H1 (cell line): ENCODE measurements at regions not wholly inside any gene's neighbourhood (a gene's known extent, or its start where the extent isn't known, plus 50 kb on each side); places are given as distances from the start of the nearest gene placed in this dataset.

Source experiments
- CTCF ChIA-PET: fragments of 300-600 bp; sonication (Branson Sonifier 250); formaldehyde crosslinking; loops from one replicate; lab custom pipeline; 2021; ENCODE audit not compliant: partially characterized antibody; lab: Charles Lee
- POLR2A ChIA-PET: fragments of 300-600 bp; sonication (Branson Sonifier 250); formaldehyde crosslinking; loops from one replicate; lab custom pipeline; 2021; ENCODE audit warnings: inconsistent platforms; ENCODE audit not compliant: partially characterized antibody; lab: Charles Lee
- DNase-seq, 2 experiments: peaks; one replicate each; pipeline versions ENCODE4 v3.0.0 to v3.0.0-alpha.2; 2010 to 2022; ENCODE audit warnings: low spot score in 2 of 2, low read depth in 1 of 2, mixed read lengths in 1 of 2
- FAIRE-seq: peaks from 2 replicates; lab custom pipeline; 2011; peaks lifted over from hg19 to GRCh38; lab: Jason Lieb, UNC
- H2AFZ ChIP-seq: 2 replicates; pipeline ENCODE4 v1.8.1; 2012; ENCODE audit warnings: low read length, inconsistent platforms
- H2AK5ac ChIP-seq: 2 replicates; pipeline ENCODE4 v1.6.1; 2013; ENCODE audit warnings: low read depth, low read length
- H2BK120ac ChIP-seq: replicated peaks from 2 replicates; pipeline ENCODE3; 2013; ENCODE audit warnings: low read depth, low read length, inconsistent platforms
- H2BK12ac ChIP-seq: 2 replicates; pipeline ENCODE4 v1.6.1; 2013; ENCODE audit warnings: low read depth, low read length
- H2BK15ac ChIP-seq: 2 replicates; pipeline ENCODE4 v1.6.1; 2013; ENCODE audit warnings: low read length
- H2BK20ac ChIP-seq: 2 replicates; pipeline ENCODE4 v1.6.1; 2013; ENCODE audit warnings: low read length
- H2BK5ac ChIP-seq: 2 replicates; pipeline ENCODE4 v1.6.1; 2013; ENCODE audit warnings: low read depth, low read length
- H3K14ac ChIP-seq: 2 replicates; pipeline ENCODE4 v1.6.1; 2013; ENCODE audit warnings: inconsistent platforms; ENCODE audit not compliant: insufficient read length
- H3K18ac ChIP-seq: 2 replicates; pipeline ENCODE4 v1.6.1; 2013; ENCODE audit warnings: low read length; ENCODE audit errors: extremely low read depth
- H3K23ac ChIP-seq: 2 replicates; pipeline ENCODE4 v1.6.1; 2013; ENCODE audit warnings: inconsistent platforms; ENCODE audit not compliant: insufficient read length
- H3K23me2 ChIP-seq: 2 replicates; pipeline ENCODE4 v1.6.1; 2013; ENCODE audit warnings: low read depth, low read length
- H3K27ac ChIP-seq: 2 replicates; pipeline ENCODE4 v1.6.1; 2011; ENCODE audit warnings: low read depth, low read length, inconsistent platforms
- H3K27me3 ChIP-seq, 4 experiments: replicated peaks in 1 of 4; 1 replicate in 1 of 4; 2 replicates in 3 of 4; pipeline versions ENCODE4 v1.6.1 to v1.8.1; 2011 to 2013; ENCODE audit warnings: low read length in 3 of 4, mild to moderate bottlenecking in 3 of 4, inconsistent platforms in 2 of 4, mixed read lengths in 2 of 4, moderate library complexity in 1 of 4; ENCODE audit not compliant: control insufficient read depth in 3 of 4, insufficient read depth in 3 of 4; ENCODE audit errors: extremely low read depth in 1 of 4
- H3K36me3 ChIP-seq, 4 experiments: 2 replicates each; pipeline versions ENCODE4 v1.6.1 to v1.8.1; 2011 to 2013; ENCODE audit warnings: mild to moderate bottlenecking in 4 of 4, low read length in 3 of 4, moderate library complexity in 2 of 4, control low read depth in 1 of 4, inconsistent platforms in 1 of 4; ENCODE audit not compliant: insufficient read depth in 4 of 4, control insufficient read depth in 2 of 4
- H3K4ac ChIP-seq: replicated peaks from 2 replicates; pipeline ENCODE3; 2013; ENCODE audit warnings: low read length, low read depth, mixed read lengths, inconsistent platforms; ENCODE audit not compliant: insufficient read length
- H3K4me1 ChIP-seq, 4 experiments: replicated peaks in 1 of 4; 1 replicate in 1 of 4; 2 replicates in 3 of 4; pipeline versions ENCODE4 v1.6.1 to v1.8.1; 2011 to 2013; ENCODE audit warnings: low read length in 3 of 4, inconsistent platforms in 2 of 4, mixed read lengths in 1 of 4; ENCODE audit not compliant: insufficient read depth in 4 of 4, control insufficient read depth in 3 of 4
- H3K4me2 ChIP-seq, 2 experiments: 2 replicates each; pipeline versions ENCODE4 v1.6.1 to v1.8.1; 2011 to 2013; ENCODE audit warnings: low read depth in 2 of 2, low read length in 2 of 2, control low read depth in 1 of 2, inconsistent platforms in 1 of 2, mild to moderate bottlenecking in 1 of 2; ENCODE audit not compliant: insufficient read depth in 1 of 2
- H3K4me3 ChIP-seq, 4 experiments: fragments of 200-600, 300-600 bp in 1 of 4; sonication (generic), shearing (Covaris generic), sonication (Bioruptor Twin) in 1 of 4; 2 replicates each; pipeline versions ENCODE4 v1.5.1 to v1.8.1; 2011 to 2016; ENCODE audit warnings: low read length in 4 of 4, low read depth in 3 of 4, control low read depth in 2 of 4, inconsistent platforms in 2 of 4, mild to moderate bottlenecking in 2 of 4, mixed read lengths in 1 of 4, moderate library complexity in 1 of 4; ENCODE audit not compliant: insufficient read depth in 2 of 4; ENCODE audit errors: extremely low read depth in 1 of 4
- H3K56ac ChIP-seq: replicated peaks from 2 replicates; pipeline ENCODE3; 2013; ENCODE audit warnings: low read depth, mild to moderate bottlenecking, mixed read lengths, low read length, inconsistent platforms; ENCODE audit not compliant: insufficient read length
- H3K79me1 ChIP-seq: 2 replicates; pipeline ENCODE4 v1.6.1; 2013; ENCODE audit warnings: low read depth, low read length, control low read depth
- H3K79me2 ChIP-seq, 2 experiments: 2 replicates each; pipeline versions ENCODE4 v1.6.1 to v1.8.1; 2012 to 2013; ENCODE audit warnings: low read length in 2 of 2, mild to moderate bottlenecking in 2 of 2, inconsistent platforms in 1 of 2; ENCODE audit not compliant: insufficient read depth in 2 of 2, control insufficient read depth in 1 of 2
- H3K9ac ChIP-seq, 4 experiments: replicated peaks in 1 of 4; 1 replicate in 1 of 4; 2 replicates in 3 of 4; pipeline versions ENCODE4 v1.6.1 to v1.8.1; 2011 to 2013; ENCODE audit warnings: low read depth in 3 of 4, low read length in 3 of 4, control low read depth in 2 of 4, mild to moderate bottlenecking in 2 of 4, moderate library complexity in 2 of 4, inconsistent platforms in 1 of 4; ENCODE audit errors: extremely low read depth in 1 of 4
- H3K9me3 ChIP-seq, 2 experiments: 2 replicates each; pipeline versions ENCODE4 v1.6.1 to v1.8.1; 2012 to 2013; ENCODE audit warnings: mild to moderate bottlenecking in 2 of 2, moderate library complexity in 2 of 2, control low read depth in 1 of 2, inconsistent platforms in 1 of 2, low read depth in 1 of 2, low read length in 1 of 2, mixed read lengths in 1 of 2; ENCODE audit not compliant: insufficient read depth in 2 of 2
- H4K20me1 ChIP-seq, 2 experiments: replicated peaks in 1 of 2; 2 replicates each; pipeline versions ENCODE3 to v1.8.1; 2011 to 2013; ENCODE audit warnings: inconsistent platforms in 2 of 2, low read length in 2 of 2, mild to moderate bottlenecking in 1 of 2; ENCODE audit not compliant: insufficient read depth in 2 of 2, control insufficient read depth in 1 of 2
- H4K5ac ChIP-seq: 2 replicates; pipeline ENCODE4 v1.6.1; 2013; ENCODE audit warnings: low read length, low read depth, mixed read lengths, inconsistent platforms; ENCODE audit not compliant: insufficient read length
- H4K8ac ChIP-seq: 2 replicates; pipeline ENCODE4 v1.8.0; 2013; ENCODE audit warnings: mild to moderate bottlenecking, moderate library complexity, low read length, inconsistent platforms; ENCODE audit not compliant: insufficient read depth; ENCODE audit errors: extremely low read depth
- H4K91ac ChIP-seq: replicated peaks from 2 replicates; pipeline ENCODE3; 2013; ENCODE audit warnings: low read length, mixed read lengths, inconsistent platforms; ENCODE audit not compliant: insufficient read length
- BACH1 ChIP-seq: IDR thresholded peaks from 2 replicates; pipeline ENCODE4 v1.6.1; 2012; ENCODE audit warnings: low read length, improper control_type of control experiment
- CBX8 ChIP-seq: fragments of 300-800, 300-1000 bp; sonication (generic); IDR thresholded peaks from 2 replicates; pipeline ENCODE4 v1.7.1; 2016; ENCODE audit warnings: low read depth, low read length, borderline replicate concordance
- GABPA ChIP-seq: IDR thresholded peaks from 2 replicates; pipeline ENCODE4 v1.6.1; 2011; ENCODE audit warnings: mild to moderate bottlenecking, low read length, moderate library complexity, borderline replicate concordance; ENCODE audit not compliant: insufficient read depth
- HDAC2 ChIP-seq, 2 experiments: fragments of 300-600 bp in 1 of 2; sonication (generic) in 1 of 2; IDR thresholded peaks; 2 replicates each; pipeline ENCODE4 v1.6.1; 2011 to 2012; ENCODE audit warnings: low read depth in 2 of 2, low read length in 2 of 2, mild to moderate bottlenecking in 2 of 2, moderate library complexity in 2 of 2, borderline replicate concordance in 1 of 2, inconsistent platforms in 1 of 2
- JUND ChIP-seq: IDR thresholded peaks from 2 replicates; pipeline ENCODE4 v1.6.1; 2011; ENCODE audit warnings: mild to moderate bottlenecking, improper control_type of control experiment, low read length
- POLR2AphosphoS5 ChIP-seq: IDR thresholded peaks from 2 replicates; pipeline ENCODE4 v1.6.1; 2011; ENCODE audit warnings: low read depth, low read length
- RXRA ChIP-seq: IDR thresholded peaks from 2 replicates; pipeline ENCODE4 v1.6.1; 2011; ENCODE audit warnings: low read depth, mild to moderate bottlenecking, low read length, moderate library complexity; ENCODE audit not compliant: insufficient read depth
- SRF ChIP-seq: IDR thresholded peaks from 2 replicates; pipeline ENCODE4 v1.6.1; 2011; ENCODE audit warnings: mild to moderate bottlenecking, low read depth, low read length, moderate library complexity
- TAF1 ChIP-seq: IDR thresholded peaks from 2 replicates; pipeline ENCODE4 v1.6.1; 2011; ENCODE audit warnings: mild to moderate bottlenecking, low read depth, low read length
- YY1 ChIP-seq: IDR thresholded peaks from 2 replicates; pipeline ENCODE4 v1.6.1; 2011; ENCODE audit warnings: low read depth, mild to moderate bottlenecking, low read length
- ZNF274 ChIP-seq: IDR thresholded peaks from 2 replicates; pipeline ENCODE4 v1.7.0; 2012; ENCODE audit warnings: low read length, borderline replicate concordance; ENCODE audit errors: extremely low read depth
- WGBS, 2 experiments: shearing (Covaris generic) in 1 of 2; methylation state at CpG; one replicate each; pipeline versions ENCODE4 v1.1.6 to v1.1.7; 2013 to 2015; ENCODE audit warnings: low lambda C conversion rate in 2 of 2, mixed read lengths in 2 of 2, inconsistent platforms in 1 of 2, low coverage in 1 of 2, missing lambda C conversion rate in 1 of 2; ENCODE audit not compliant: insufficient replicate concordance in 2 of 2, insufficient coverage in 1 of 2, insufficient read length in 1 of 2; ENCODE audit errors: extremely low coverage in 1 of 2, missing lambda C conversion rate in 1 of 2; 5-methylcytosine and 5-hydroxymethylcytosine counted together
- TF ChIP-seq, protein P1 (sequence below): IDR thresholded peaks from 2 replicates; pipeline ENCODE4 v1.6.1; 2011; ENCODE audit warnings: low read depth, mild to moderate bottlenecking, low read length; ENCODE audit not compliant: insufficient read depth
- TF ChIP-seq, protein P2 (sequence below): IDR thresholded peaks from 2 replicates; pipeline ENCODE4 v1.6.1; 2012; ENCODE audit warnings: inconsistent platforms

DNA sequence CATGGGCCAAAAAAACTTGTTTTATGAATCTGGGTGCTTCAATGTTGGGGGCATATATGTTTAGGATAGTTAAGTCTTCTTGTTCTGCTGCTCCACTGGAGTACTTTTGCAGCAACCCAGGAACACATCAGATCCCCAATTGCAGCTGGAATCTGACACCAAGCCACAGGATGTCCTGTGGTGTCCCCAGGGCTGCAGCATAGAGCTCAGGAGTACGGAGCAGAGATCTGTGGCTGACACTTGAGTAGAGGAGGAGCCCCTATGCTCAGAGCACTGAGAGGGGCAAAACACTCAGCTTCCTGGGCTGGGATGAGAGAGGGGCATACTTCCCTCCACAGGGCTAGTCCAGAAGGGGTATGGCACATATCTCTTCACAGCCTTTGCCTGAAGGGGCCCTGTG lies 138.9 kb upstream of the ERBB4 start:
- Histone ChIP-seq H3K79me2 (no peaks in the 10 kb centered on the region), H4K8ac (peak overlapping the region; percentile 57; the same call in 1 of the 2 replicates), H3K27ac (no peak overlapping the region), H2BK20ac (no peak overlapping the region), H3K4me3 (no peak overlapping the region), H3K56ac (no peak overlapping the region), H2BK120ac (no peak overlapping the region), H2BK15ac (no peak overlapping the region), H3K18ac (no peak overlapping the region), H3K4me2 (no peak overlapping the region), H4K91ac (no peak overlapping the region), H2BK12ac (no peak overlapping the region), H2AK5ac (no peak overlapping the region), H3K79me1 (no peaks in the 10 kb centered on the region), H4K5ac (no peak overlapping the region), H3K9ac (no peak overlapping the region), H3K36me3 (no peaks in the 10 kb centered on the region), H3K4me1 (peaks cover 0 to 1% (median 0%) of the 10 kb centered on the region in 4 experiments; a peak in 1 of 7 replicates), H3K23me2 (no peaks in the 10 kb centered on the region), H4K20me1 (no peaks in the 10 kb centered on the region), H3K14ac (no peak overlapping the region), H3K23ac (no peak overlapping the region), H2BK5ac (no peak overlapping the region), H3K27me3 (no peaks in the 10 kb centered on the region), H2AFZ (peak overlapping the region; percentile 67; the same call in 1 of the 2 replicates), H3K9me3 (no peaks in the 10 kb centered on the region), H3K4ac (no peak overlapping the region)
- CTCF ChIA-PET = no interaction called here
- POLR2A ChIA-PET = no interaction called here
- DNase-seq (no peak), FAIRE-seq (no peak)
- WGBS, 2 experiments = 17% methylated on average over 1 of the region's 1 CpG; no CpG with 5 or more reads in 1 of the 2 experiments
- TF ChIP-seq, protein P1, sequence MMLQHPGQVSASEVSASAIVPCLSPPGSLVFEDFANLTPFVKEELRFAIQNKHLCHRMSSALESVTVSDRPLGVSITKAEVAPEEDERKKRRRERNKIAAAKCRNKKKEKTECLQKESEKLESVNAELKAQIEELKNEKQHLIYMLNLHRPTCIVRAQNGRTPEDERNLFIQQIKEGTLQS = no peak
- no peak for TF ChIP-seq YY1
- no peak for TF ChIP-seq SRF
- TF ChIP-seq, protein P2, sequence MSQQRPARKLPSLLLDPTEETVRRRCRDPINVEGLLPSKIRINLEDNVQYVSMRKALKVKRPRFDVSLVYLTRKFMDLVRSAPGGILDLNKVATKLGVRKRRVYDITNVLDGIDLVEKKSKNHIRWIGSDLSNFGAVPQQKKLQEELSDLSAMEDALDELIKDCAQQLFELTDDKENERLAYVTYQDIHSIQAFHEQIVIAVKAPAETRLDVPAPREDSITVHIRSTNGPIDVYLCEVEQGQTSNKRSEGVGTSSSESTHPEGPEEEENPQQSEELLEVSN = no peak
- no peak for TF ChIP-seq HDAC2 (IDR thresholded peaks at IDR 0.05; ENCODE audit: borderline replicate concordance in 1 of 2, low read depth in 2 of 2, low read length in 2 of 2)
- TF ChIP-seq TAF1 = no peak
- TF ChIP-seq RXRA = no peak
- no peak for TF ChIP-seq GABPA
- TF ChIP-seq ZNF274 = no peak
- TF ChIP-seq BACH1 = no peak
- no peak for TF ChIP-seq JUND
- TF ChIP-seq POLR2AphosphoS5 = no peak
- no peak for TF ChIP-seq CBX8
